Spinal cord (tissue), 9 donors: ENCODE measurements at regions not wholly inside any gene's neighbourhood (a gene's known extent, or its start where the extent isn't known, plus 50 kb on each side); places are given as distances from the start of the nearest gene placed in this dataset.

Source experiments
- DNase-seq, 6 donors: peaks; one replicate each; pipeline versions ENCODE4 v3.0.0 to v3.0.0-alpha.2; 2013 to 2015; ENCODE audit warnings: low spot score in 6 of 6, low read depth in 4 of 6
- H3K27ac ChIP-seq: one replicate; pipeline ENCODE4 v1.5.1; 2013; ENCODE audit warnings: low read depth, low read length, control low read depth
- H3K27me3 ChIP-seq: one replicate; pipeline ENCODE4 v1.6.1; 2013; ENCODE audit warnings: low read length; ENCODE audit not compliant: control insufficient read depth, insufficient read depth
- H3K36me3 ChIP-seq: one replicate; pipeline ENCODE4 v1.6.1; 2013; ENCODE audit warnings: low read length; ENCODE audit not compliant: control insufficient read depth, insufficient read depth
- H3K4me1 ChIP-seq: one replicate; pipeline ENCODE4 v1.6.1; 2013; ENCODE audit warnings: low read length; ENCODE audit not compliant: control insufficient read depth, insufficient read depth
- H3K4me3 ChIP-seq: one replicate; pipeline ENCODE4 v1.5.1; 2013; ENCODE audit warnings: low read depth, low read length, control low read depth
- H3K9me3 ChIP-seq: one replicate; pipeline ENCODE4 v1.6.1; 2013; ENCODE audit warnings: low read length; ENCODE audit not compliant: control insufficient read depth, insufficient read depth
- WGBS: methylation state at CpG from one replicate; pipeline ENCODE4 v1.1.5; 2013; ENCODE audit warnings: missing lambda C conversion rate; ENCODE audit not compliant: insufficient coverage; 5-methylcytosine and 5-hydroxymethylcytosine counted together
- donor health status: healthy.

DNA sequence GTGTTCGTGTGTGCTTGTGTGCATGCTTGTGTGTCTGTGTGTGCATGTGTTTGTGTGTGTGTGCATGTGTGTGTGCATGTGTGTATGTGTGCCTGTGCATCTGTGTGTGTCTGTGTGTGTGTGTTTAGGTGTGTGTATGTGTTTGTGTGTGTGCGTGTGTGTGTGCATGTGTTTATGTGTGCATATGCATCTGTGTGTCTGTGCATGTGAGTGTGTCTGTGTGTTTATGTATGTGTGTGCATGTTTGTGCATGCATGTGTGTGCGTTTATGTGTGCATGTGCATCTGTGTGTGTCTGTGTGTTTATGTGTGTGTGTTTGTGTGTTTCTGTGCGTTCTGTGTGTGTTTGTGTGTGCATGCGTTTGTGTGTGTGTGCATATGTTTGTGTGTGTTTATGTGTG, 106.6 kb upstream of the TNRC6C start:
- Histone ChIP-seq H3K4me3 (no peak overlapping the region), H3K9me3 (no peaks in the 10 kb centered on the region), H3K27me3 (no peaks in the 10 kb centered on the region), H3K36me3 (no peaks in the 10 kb centered on the region), H3K27ac (no peak overlapping the region), H3K4me1 (peaks cover 18% of the 10 kb centered on the region)
- WGBS, result 94% methylated on average over 5 of the region's 5 CpGs
- DNase-seq, result no peak

DNA sequence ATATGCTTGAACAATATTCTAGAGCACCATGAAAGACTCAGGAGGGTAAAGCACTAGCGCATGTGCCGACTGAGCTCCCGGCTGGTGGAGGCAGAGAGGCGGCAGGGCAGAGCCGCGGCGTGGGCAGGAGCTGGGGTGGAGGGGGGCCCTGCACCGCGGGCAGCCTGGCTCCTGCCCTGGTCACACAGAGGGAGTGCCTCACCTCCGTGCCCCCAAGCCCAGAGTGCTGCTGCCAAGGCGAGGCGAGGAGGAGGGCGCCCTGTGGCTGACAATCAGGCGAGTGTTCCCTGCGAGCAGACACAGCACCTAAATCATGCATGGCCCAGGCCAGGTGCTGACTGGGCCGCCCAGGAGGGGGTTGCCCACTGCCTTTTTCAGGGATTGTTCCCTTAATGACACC, 105.8 kb upstream of the TNRC6C start:
- WGBS, result 38% methylated on average over 16 of the region's 16 CpGs
- no peak for DNase-seq
- no peak overlapping the region for H3K4me3 ChIP-seq
- peaks cover 18% of the 10 kb centered on the region for H3K4me1 ChIP-seq
- H3K9me3 ChIP-seq, result no peaks in the 10 kb centered on the region
- no peak overlapping the region for H3K27ac ChIP-seq
- no peaks in the 10 kb centered on the region for H3K36me3 ChIP-seq
- no peaks in the 10 kb centered on the region for H3K27me3 ChIP-seq

DNA sequence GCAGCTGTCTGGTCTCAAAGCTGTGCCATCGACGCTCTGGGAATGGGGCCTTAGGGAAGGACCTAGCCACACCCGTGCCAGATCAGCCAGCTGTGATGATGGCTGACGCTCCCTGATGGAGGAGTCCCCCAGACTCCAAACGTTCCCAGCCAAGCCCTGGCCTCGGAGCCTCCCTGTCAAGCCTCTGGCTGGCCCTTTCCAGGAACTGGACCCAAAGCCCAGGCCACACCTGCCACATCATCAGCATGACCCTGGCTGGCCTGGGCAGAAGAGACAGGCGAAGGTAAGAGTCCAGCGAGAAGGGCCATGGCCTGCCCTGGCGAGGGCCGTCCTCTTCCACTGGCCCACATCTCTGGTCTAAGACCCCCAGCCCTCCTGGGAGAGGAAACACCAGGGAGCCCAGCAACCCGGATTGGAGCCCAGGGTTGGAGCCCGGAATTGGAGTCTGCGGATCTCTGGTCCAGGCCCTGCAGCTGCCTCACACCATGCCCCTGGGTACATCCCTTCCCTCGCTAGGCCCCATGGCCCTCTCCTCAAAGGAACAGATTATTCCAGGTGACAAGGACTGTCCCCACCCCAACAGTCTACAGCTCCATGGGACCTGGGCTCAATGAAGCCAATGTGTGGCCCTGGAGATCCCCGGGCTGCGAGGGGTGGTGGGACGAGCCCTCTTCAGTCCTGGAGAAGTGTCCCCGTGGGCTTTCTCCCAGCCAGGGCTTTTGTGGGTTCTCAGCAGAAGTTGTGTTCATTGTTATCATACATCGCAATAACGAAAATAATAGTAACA, 105.1 kb upstream of the TNRC6C start:
- no peaks in the 10 kb centered on the region for H3K27me3 ChIP-seq
- no peak for DNase-seq
- 77% methylated on average over 18 of the region's 20 CpGs for WGBS
- no peak overlapping the region for H3K27ac ChIP-seq
- no peaks in the 10 kb centered on the region for H3K9me3 ChIP-seq
- H3K4me1 ChIP-seq, result peaks cover 18% of the 10 kb centered on the region
- H3K4me3 ChIP-seq, result no peak overlapping the region
- no peaks in the 10 kb centered on the region for H3K36me3 ChIP-seq

DNA sequence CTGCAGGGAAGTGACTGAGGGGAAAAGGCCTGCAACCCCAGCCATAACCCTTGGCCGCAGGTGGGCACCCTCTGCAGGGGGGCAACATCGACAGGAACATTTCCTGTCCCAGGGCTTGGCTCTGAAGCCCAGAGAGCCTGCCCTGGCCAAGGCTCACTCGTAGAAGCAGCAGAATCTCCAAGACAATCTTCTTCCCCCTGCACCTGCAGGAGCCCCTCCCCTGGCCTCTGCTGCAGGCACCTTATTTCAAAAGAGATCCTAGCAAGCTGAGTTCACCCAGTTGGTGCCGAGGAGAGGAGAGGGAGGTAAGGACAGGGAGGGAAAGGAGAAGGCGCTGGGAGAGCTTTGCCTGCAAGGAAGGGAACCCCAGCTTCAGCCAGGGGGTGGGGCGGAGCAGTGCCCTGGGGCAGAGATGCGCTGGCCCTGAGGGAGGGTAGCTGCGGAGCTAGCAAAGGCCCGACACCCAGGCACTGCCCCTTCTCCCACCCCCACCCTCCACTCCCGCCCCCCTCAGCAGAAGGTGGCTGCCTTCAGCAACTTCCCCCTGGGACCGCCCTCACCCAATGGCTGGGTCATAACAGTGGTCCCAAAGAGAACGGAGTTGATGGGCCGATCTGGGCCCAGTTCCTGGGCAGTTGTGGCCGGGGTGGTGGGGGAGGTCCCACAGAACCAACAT, 104.3 kb upstream of the TNRC6C start:
- Histone ChIP-seq H3K27ac (no peak overlapping the region), H3K36me3 (no peaks in the 10 kb centered on the region), H3K9me3 (no peaks in the 10 kb centered on the region), H3K4me1 (peaks cover 22% of the 10 kb centered on the region), H3K4me3 (no peak overlapping the region), H3K27me3 (no peaks in the 10 kb centered on the region)
- DNase-seq, result no peak
- 78% methylated on average over 6 of the region's 14 CpGs for WGBS

DNA sequence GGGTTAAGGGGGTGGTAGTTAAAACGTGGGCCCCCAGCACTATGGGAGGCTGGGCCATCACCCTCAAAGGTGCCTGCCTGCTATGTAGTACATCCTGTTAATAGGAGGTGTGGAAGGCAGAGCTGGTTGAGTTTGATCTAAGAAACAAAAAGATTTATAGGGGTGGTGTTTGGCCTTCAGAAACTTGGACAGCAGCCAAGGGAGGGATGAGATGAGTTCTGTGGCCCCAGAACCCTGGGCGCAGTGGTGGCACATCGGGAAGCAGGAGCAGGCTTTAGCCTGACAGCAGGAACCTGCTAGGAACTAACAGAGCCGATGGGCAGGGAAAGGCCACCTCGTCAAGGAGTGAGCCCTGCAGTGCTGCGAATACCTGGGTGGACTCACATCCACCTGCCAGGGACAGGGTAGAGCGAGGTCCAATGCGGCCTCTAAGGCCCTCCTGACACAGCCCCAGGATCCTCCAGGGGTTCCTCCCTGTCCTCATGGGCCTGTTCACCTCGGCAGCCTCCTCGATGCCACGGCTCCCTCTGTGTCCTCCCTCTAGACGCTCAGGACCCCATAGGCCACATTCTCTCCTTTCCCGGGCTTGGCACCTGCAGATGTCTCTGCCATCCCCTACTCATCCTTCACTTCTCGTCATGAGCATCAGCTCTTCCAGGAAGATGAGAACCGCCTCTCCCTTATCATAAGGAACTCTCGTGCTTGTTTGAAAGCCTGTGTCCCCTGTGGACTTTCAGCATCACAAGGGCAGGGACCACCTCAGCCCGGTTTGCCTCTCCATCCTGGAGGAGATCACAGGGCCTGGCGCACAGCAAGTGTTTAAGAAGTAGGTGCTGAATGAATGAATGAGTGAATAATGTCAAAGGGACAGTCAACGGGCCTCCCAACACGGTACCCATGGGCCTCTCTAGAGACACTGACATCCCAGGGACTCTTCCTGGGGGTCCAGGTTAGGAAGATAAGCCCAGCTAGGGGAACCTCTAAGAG, 103.5 kb upstream of the TNRC6C start:
- H3K4me3 ChIP-seq, result no peak overlapping the region
- 93% methylated on average over 20 of the region's 20 CpGs for WGBS
- no peak overlapping the region for H3K27ac ChIP-seq
- peaks cover 22% of the 10 kb centered on the region for H3K4me1 ChIP-seq
- no peaks in the 10 kb centered on the region for H3K27me3 ChIP-seq
- no peak for DNase-seq
- no peaks in the 10 kb centered on the region for H3K9me3 ChIP-seq
- H3K36me3 ChIP-seq, result no peaks in the 10 kb centered on the region

DNA sequence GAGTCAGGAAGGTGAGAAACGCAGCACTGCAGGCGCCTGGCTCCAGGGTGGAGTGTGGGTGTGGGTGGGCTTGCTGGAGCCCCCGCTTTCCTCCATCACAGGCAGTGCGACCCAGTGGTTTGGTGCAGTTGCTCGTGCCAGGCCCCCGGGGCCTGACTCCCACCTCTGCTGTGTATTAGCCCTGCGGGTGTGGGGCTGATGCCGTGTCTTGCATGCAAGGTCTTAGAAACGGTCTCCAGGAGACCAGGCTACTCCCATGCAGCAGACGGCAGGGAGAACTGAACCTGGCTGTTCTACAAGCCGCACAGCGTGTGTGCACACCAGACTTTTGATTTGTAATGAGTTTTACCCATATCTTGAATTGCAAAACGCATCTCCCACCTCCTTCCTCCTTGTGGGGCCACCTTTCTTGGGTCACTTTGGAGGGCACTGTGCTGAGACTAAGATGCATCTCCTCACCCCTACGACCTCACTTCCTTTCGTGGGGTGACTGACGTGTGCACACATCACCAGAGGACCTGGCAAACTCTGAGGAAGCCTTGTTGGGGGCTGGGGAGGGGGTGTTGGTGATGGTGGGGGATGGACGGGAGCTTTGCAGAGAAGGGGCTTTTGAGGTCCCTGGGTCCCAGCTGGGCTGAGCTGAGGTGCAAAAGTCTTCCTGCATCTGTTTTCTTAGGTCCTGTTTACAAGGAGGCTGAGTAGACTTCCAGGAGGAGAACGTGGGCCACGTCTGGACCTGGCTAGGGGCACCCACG, 101.8 kb upstream of the TNRC6C start:
- WGBS, result 61% methylated on average over 13 of the region's 20 CpGs
- no peak overlapping the region for H3K4me3 ChIP-seq
- H3K36me3 ChIP-seq, result no peaks in the 10 kb centered on the region
- H3K4me1 ChIP-seq, result peaks cover 22% of the 10 kb centered on the region
- no peak for DNase-seq
- no peaks in the 10 kb centered on the region for H3K27me3 ChIP-seq
- no peaks in the 10 kb centered on the region for H3K9me3 ChIP-seq
- H3K27ac ChIP-seq, result no peak overlapping the region

DNA sequence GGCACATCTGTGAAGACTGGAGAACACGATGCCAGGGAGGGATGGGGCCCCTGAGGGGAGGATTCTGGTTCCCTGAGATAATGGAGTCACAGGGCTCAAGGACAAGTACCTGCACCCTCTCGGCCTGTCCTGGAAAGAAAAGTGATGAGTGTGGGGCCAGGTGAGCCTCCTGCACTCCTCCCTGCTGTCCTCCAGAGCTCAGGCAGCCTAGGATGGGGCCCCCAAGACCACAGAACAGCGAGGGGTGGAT, 101.3 kb upstream of the TNRC6C start:
- Histone ChIP-seq H3K27ac (no peak overlapping the region), H3K4me1 (peaks cover 22% of the 10 kb centered on the region), H3K4me3 (no peak overlapping the region), H3K9me3 (no peaks in the 10 kb centered on the region), H3K36me3 (no peaks in the 10 kb centered on the region), H3K27me3 (no peaks in the 10 kb centered on the region)
- no peak for DNase-seq
- WGBS, result 68% methylated on average over 2 of the region's 3 CpGs

DNA sequence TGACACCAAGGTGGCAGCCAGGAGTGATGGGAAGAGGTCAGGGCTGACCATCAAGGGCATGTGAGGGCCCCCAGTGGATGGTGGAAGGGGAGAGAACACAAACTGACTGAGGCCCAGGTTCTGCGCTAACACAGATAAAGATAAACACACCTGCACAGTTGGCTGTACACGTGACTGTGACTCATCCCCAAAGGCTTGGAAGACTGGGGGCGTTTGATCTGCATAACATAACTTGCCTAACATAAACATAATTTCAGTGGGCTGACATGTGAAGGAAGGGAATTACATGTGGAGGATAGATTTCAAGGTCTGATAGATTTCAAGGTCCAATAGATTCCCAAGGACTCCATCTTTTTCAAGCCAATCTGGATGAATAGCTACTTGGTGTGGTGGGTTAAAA, 100.9 kb upstream of the TNRC6C start:
- DNase-seq, result no peak
- H3K36me3 ChIP-seq, result no peaks in the 10 kb centered on the region
- WGBS, result 80% methylated on average over 1 of the region's 3 CpGs
- no peak overlapping the region for H3K27ac ChIP-seq
- H3K9me3 ChIP-seq, result no peaks in the 10 kb centered on the region
- peaks cover 18% of the 10 kb centered on the region for H3K4me1 ChIP-seq
- H3K27me3 ChIP-seq, result no peaks in the 10 kb centered on the region
- H3K4me3 ChIP-seq, result no peak overlapping the region

DNA sequence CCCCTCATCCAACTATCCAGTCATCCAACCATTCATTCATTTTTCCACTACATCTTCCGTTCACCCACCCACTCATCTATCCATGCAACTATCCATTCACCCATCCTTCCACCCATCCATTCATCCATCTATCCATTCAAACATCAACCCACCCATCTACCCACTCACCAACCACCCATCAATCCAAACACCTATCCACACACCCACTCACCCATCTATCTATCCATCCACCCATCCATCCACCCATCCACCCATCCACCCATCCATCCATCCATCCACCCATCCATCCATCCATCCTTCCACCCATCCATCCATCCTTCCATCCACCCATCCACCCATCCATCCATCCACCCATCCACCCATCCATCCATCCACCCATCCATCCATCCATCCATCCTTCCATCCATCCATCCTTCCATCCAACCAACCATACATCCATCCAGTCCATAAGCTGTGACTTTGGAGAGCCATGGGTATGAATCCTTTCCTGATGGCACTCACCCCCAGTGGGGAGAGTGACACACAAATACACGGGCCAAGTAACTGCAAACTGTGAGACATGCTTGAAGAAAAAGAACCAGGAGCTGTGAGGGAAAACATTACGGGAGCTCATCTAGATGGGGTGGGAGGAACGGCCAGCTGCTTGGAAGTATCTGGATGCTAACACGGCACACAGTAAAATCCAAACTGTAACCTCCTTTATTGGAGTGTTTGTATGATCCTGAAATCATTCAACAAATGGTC, 100.0 kb upstream of the TNRC6C start:
- H3K36me3 ChIP-seq, result no peaks in the 10 kb centered on the region

More for the DNA sequence above, 100.0 kb upstream of the TNRC6C start:
- Histone ChIP-seq H3K4me3 (no peak overlapping the region), H3K27me3 (no peaks in the 10 kb centered on the region), H3K27ac (no peak overlapping the region), H3K9me3 (no peaks in the 10 kb centered on the region), H3K4me1 (peaks cover 15% of the 10 kb centered on the region)
- 90% methylated on average over 2 of the region's 5 CpGs for WGBS
- DNase-seq, result no peak
